DND-41 (cell line): ENCODE measurements at regions not wholly inside any gene's neighbourhood (a gene's known extent, or its start where the extent isn't known, plus 50 kb on each side); places are given as distances from the start of the nearest gene placed in this dataset.

Source experiments
- ATAC-seq: fragments of 200-7000 bp; cut with Tn5 transposase; 3 replicates; pipeline ENCODE4 v1.9.1; 2021; ENCODE audit warnings: low read depth; ENCODE audit not compliant: insufficient read depth
- DNase-seq: peaks from one replicate; pipeline ENCODE4 v3.0.0-alpha.2; 2020
- H2AFZ ChIP-seq: 2 replicates; pipeline ENCODE4 v1.6.0; 2012; ENCODE audit warnings: low read depth, low read length
- H3K27ac ChIP-seq: 2 replicates; pipeline ENCODE4 v1.5.1; 2012; ENCODE audit warnings: low read length, inconsistent platforms
- H3K27me3 ChIP-seq: fragments of 200-600 bp; sonication (generic); 2 replicates; pipeline ENCODE4 v1.6.0; 2012; ENCODE audit warnings: low read length, mild to moderate bottlenecking, inconsistent platforms; ENCODE audit not compliant: insufficient read depth, poor library complexity
- H3K36me3 ChIP-seq: 2 replicates; pipeline ENCODE4 v1.5.1; 2012; ENCODE audit warnings: low read length, inconsistent platforms; ENCODE audit not compliant: insufficient read depth
- H3K4me1 ChIP-seq: 2 replicates; pipeline ENCODE4 v1.5.1; 2012; ENCODE audit warnings: mild to moderate bottlenecking, low read length; ENCODE audit not compliant: insufficient read depth
- H3K4me2 ChIP-seq: 2 replicates; pipeline ENCODE4 v1.6.0; 2012; ENCODE audit warnings: mild to moderate bottlenecking, moderate library complexity, low read length, inconsistent platforms; ENCODE audit not compliant: insufficient read depth
- H3K4me3 ChIP-seq, 2 experiments: fragments of 200-600 bp in 1 of 2; shearing (Covaris generic) in 1 of 2; 2 replicates each; pipeline ENCODE4 v1.5.1; 2012 to 2016; ENCODE audit warnings: inconsistent platforms in 2 of 2, low read length in 2 of 2, mild to moderate bottlenecking in 2 of 2, low read depth in 1 of 2, moderate library complexity in 1 of 2
- H3K79me2 ChIP-seq: 2 replicates; pipeline ENCODE4 v1.6.0; 2012; ENCODE audit warnings: low read length, inconsistent platforms; ENCODE audit not compliant: insufficient read depth
- H3K9ac ChIP-seq: 2 replicates; pipeline ENCODE4 v1.6.0; 2012; ENCODE audit warnings: low read depth, mild to moderate bottlenecking, inconsistent platforms, low read length, moderate library complexity
- H3K9me3 ChIP-seq: 2 replicates; pipeline ENCODE4 v1.5.1; 2012; ENCODE audit warnings: low read length, moderate library complexity, mild to moderate bottlenecking, inconsistent platforms; ENCODE audit not compliant: insufficient read depth, severe bottlenecking
- H4K20me1 ChIP-seq: 2 replicates; pipeline ENCODE4 v1.6.0; 2012; ENCODE audit warnings: low read length; ENCODE audit not compliant: insufficient read depth
- EZH2 ChIP-seq: IDR thresholded peaks from 3 replicates; pipeline ENCODE4 v1.6.1; 2012; ENCODE audit warnings: borderline replicate concordance, low read depth, mild to moderate bottlenecking, moderate library complexity, low read length, inconsistent platforms; ENCODE audit not compliant: severe bottlenecking
- TF ChIP-seq, protein P1 (sequence below): IDR thresholded peaks from 2 replicates; pipeline ENCODE4 v1.5.1; 2012; ENCODE audit warnings: borderline replicate concordance, low read length, moderate library complexity, mild to moderate bottlenecking; ENCODE audit not compliant: poor library complexity, severe bottlenecking; ENCODE audit errors: extremely low read depth

DNA sequence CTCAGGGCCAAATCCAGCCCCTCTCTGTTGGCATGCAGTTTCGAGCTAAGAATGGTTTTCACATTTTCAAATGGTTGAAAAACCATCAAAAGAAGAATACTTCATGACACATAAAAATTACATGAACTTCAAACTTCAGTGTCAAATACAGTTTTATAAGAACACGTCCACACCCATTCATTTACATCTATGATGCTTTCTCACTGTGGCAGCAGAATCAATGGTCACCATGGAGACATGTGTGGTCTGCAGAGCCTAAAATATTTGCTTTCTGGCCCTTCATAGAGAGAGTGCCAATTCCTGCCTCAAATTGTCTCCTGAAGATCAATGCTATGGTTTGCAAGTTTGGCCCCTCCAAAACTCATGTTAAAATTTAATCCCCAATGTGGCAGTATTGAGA, 405.8 kb downstream of the OCA2 start:
- TF ChIP-seq EZH2, result no peak
- TF ChIP-seq, protein P1, sequence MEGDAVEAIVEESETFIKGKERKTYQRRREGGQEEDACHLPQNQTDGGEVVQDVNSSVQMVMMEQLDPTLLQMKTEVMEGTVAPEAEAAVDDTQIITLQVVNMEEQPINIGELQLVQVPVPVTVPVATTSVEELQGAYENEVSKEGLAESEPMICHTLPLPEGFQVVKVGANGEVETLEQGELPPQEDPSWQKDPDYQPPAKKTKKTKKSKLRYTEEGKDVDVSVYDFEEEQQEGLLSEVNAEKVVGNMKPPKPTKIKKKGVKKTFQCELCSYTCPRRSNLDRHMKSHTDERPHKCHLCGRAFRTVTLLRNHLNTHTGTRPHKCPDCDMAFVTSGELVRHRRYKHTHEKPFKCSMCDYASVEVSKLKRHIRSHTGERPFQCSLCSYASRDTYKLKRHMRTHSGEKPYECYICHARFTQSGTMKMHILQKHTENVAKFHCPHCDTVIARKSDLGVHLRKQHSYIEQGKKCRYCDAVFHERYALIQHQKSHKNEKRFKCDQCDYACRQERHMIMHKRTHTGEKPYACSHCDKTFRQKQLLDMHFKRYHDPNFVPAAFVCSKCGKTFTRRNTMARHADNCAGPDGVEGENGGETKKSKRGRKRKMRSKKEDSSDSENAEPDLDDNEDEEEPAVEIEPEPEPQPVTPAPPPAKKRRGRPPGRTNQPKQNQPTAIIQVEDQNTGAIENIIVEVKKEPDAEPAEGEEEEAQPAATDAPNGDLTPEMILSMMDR, result no peak
- no peaks in the 10 kb centered on the region for H3K36me3 ChIP-seq
- DNase-seq, result no peak
- H3K27me3 ChIP-seq, result no peaks in the 10 kb centered on the region
- H3K4me3 ChIP-seq, result no peak overlapping the region
- no peaks in the 10 kb centered on the region for H4K20me1 ChIP-seq
- ATAC-seq, result no peak
- no peak overlapping the region for H3K9ac ChIP-seq
- no peak overlapping the region for H3K27ac ChIP-seq
- no peak overlapping the region for H3K4me2 ChIP-seq
- H3K79me2 ChIP-seq, result no peaks in the 10 kb centered on the region
- no peaks in the 10 kb centered on the region for H3K9me3 ChIP-seq
- H3K4me1 ChIP-seq, result no peaks in the 10 kb centered on the region
- H2AFZ ChIP-seq, result no peak overlapping the region

DNA sequence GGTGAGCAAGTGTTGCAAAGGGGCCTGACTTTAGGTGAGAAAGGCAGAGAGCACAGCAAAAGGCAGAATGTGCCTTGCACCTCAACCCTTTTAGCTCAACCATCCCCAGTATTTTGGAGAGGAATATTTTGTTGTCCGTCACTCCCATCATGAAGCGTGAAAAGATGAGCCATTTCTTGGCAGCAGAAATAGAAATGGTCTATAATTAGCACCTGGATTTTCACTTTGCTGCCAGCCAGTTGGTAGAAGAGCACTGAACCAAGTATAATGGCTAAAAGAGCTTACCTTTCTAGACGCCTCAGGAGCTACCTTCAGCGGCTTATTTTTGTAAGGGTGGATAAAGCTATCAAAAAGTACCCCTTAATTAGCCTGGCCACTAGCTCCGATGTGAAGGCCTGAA, 406.7 kb downstream of the OCA2 start:
- ATAC-seq (no peak), DNase-seq (no peak)
- Histone ChIP-seq H3K4me3 (no peak overlapping the region), H3K27me3 (no peaks in the 10 kb centered on the region), H4K20me1 (no peaks in the 10 kb centered on the region), H3K36me3 (no peaks in the 10 kb centered on the region), H3K4me1 (no peaks in the 10 kb centered on the region), H3K27ac (no peak overlapping the region), H2AFZ (no peak overlapping the region), H3K9me3 (no peaks in the 10 kb centered on the region), H3K79me2 (no peaks in the 10 kb centered on the region), H3K9ac (no peak overlapping the region), H3K4me2 (no peak overlapping the region)
- no peak for TF ChIP-seq EZH2
- TF ChIP-seq, protein P1, result no peak

DNA sequence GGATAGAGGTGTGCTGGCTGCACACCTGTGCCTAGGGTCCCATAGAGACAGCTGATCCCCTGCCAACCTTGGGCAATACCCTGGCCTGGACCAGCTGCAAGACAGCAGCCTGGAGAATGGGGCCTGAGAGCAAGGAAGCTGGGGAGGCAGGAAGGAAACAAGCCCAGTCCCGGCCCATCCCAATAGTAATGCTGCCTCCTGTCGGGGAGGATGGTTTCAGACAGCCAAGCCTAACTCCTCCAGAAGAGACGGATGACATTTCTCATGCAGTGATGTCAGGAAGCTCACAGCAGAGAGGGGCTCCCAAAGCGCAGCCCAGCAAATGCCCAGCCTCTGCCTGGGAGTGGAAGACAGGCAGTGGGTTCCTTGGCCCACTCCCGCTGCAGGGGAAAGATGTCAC, 408.8 kb downstream of the OCA2 start:
- no peak for TF ChIP-seq EZH2
- TF ChIP-seq, protein P1, result no peak
- Histone ChIP-seq H3K27ac (no peak overlapping the region), H3K9me3 (no peaks in the 10 kb centered on the region), H3K4me3 (no peak overlapping the region), H3K36me3 (no peaks in the 10 kb centered on the region), H3K27me3 (no peaks in the 10 kb centered on the region), H3K4me1 (no peaks in the 10 kb centered on the region), H3K4me2 (no peak overlapping the region), H2AFZ (no peak overlapping the region), H3K9ac (no peak overlapping the region), H4K20me1 (no peaks in the 10 kb centered on the region), H3K79me2 (no peaks in the 10 kb centered on the region)
- DNase-seq, result no peak
- no peak for ATAC-seq

DNA sequence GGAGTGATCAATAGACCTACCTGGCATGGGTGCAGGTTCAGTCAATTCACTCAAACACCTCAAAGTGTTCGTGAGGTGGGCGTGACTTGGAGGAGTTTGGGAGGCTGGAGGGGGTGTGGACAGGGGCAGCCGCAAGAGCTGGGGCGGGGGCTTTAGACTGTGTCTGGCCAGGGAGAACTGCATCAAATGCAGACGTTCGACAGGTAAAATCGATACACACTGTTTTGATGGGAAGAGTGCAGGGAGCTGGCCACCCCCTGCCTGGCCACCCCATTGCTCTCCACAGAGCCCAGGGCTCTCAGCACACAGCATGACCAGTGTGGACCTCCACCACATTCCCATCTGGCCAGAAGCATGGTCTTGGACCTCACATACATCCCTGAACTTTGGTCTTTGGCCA, 412.1 kb downstream of the OCA2 start:
- Histone ChIP-seq H2AFZ (no peak overlapping the region), H3K36me3 (no peaks in the 10 kb centered on the region), H3K4me2 (no peak overlapping the region), H3K79me2 (no peaks in the 10 kb centered on the region), H4K20me1 (no peaks in the 10 kb centered on the region), H3K9ac (no peak overlapping the region), H3K4me1 (no peaks in the 10 kb centered on the region), H3K4me3 (no peak overlapping the region), H3K9me3 (no peaks in the 10 kb centered on the region), H3K27ac (no peak overlapping the region), H3K27me3 (no peaks in the 10 kb centered on the region)
- no peak for ATAC-seq
- no peak for TF ChIP-seq EZH2
- TF ChIP-seq, protein P1, result no peak
- no peak for DNase-seq
